Spleen (tissue), 11 donors: ENCODE measurements at regions not wholly inside any gene's neighbourhood (a gene's known extent, or its start where the extent isn't known, plus 50 kb on each side); places are given as distances from the start of the nearest gene placed in this dataset.

Experiments used
- DNase-seq: peaks from one replicate; pipeline ENCODE4 v3.0.0-alpha.2; 2020
- H3K27ac ChIP-seq, 8 donors: fragments of 200-600 bp; sonication (generic) in 7 of 8; 1 replicate in 4 of 8; 2 replicates in 4 of 8; pipeline versions ENCODE4 v1.5.0 to v1.8.0; 2016 to 2021; ENCODE audit warnings: inconsistent platforms in 4 of 8, mild to moderate bottlenecking in 4 of 8, moderate library complexity in 1 of 8
- H3K27me3 ChIP-seq, 7 donors: fragments of 200-600 bp; sonication (generic) in 6 of 7; replicated peaks in 1 of 7; 1 replicate in 4 of 7; 2 replicates in 3 of 7; pipeline versions ENCODE4 v1.5.0 to v1.8.0; 2016 to 2021; ENCODE audit warnings: inconsistent platforms in 3 of 7, mild to moderate bottlenecking in 1 of 7
- H3K36me3 ChIP-seq, 6 donors: fragments of 200-600 bp; sonication (generic) in 5 of 6; 1 replicate in 4 of 6; 2 replicates in 2 of 6; pipeline versions ENCODE4 v1.5.0 to v1.8.0; 2016 to 2021; ENCODE audit warnings: inconsistent platforms in 2 of 6
- H3K4me1 ChIP-seq, 6 donors: fragments of 200-600 bp; sonication (generic) in 5 of 6; 1 replicate in 3 of 6; 2 replicates in 3 of 6; pipeline versions ENCODE4 v1.5.0 to v1.8.0; 2016 to 2021; ENCODE audit warnings: inconsistent platforms in 3 of 6
- H3K4me3 ChIP-seq, 8 donors: fragments of 200-600 bp; sonication (generic) in 7 of 8; 1 replicate in 4 of 8; 2 replicates in 4 of 8; pipeline versions ENCODE4 v1.5.0 to v1.8.0; 2016 to 2021; ENCODE audit warnings: inconsistent platforms in 4 of 8, mild to moderate bottlenecking in 4 of 8, moderate library complexity in 2 of 8
- H3K9me3 ChIP-seq, 8 donors: fragments of 200-600 bp; sonication (generic) in 7 of 8; 1 replicate in 4 of 8; 2 replicates in 4 of 8; pipeline versions ENCODE4 v1.5.0 to v1.8.0; 2016 to 2021; ENCODE audit warnings: inconsistent platforms in 4 of 8
- POLR2A ChIP-seq, 3 donors: fragments of 450-650 bp; IDR thresholded peaks; one replicate each; pipeline ENCODE4 v1.5.1; 2017; ENCODE audit warnings: antibody characterized with exemption in 3 of 3, mild to moderate bottlenecking in 1 of 3
- POLR2AphosphoS5 ChIP-seq, 3 donors: sonication (generic); formaldehyde crosslinking; IDR thresholded peaks; one replicate each; pipeline ENCODE4 v1.5.1; 2017; ENCODE audit warnings: antibody characterized with exemption in 3 of 3
- WGBS, 5 donors: extraction: QIAGEN DNeasy Blood & Tissue Kit in 3 of 5; methylation state at CpG; one replicate each; pipeline versions ENCODE4 v1.1.5 to v1.1.7; 2013 to 2018; 5-methylcytosine and 5-hydroxymethylcytosine counted together
- intact Hi-C: fragments of 100-400 bp; cut with DNase I; formaldehyde crosslinking; loops from one replicate; pipeline ENCODE4 v1.15.0; 2023; ENCODE audit warnings: low total_unique reads
- TF ChIP-seq, protein P1 (sequence below), 11 experiments: fragments of 200-600 bp in 7 of 11; fragments of 450-650 bp in 4 of 11; sonication (generic) in 4 of 11; IDR thresholded peaks in 8 of 11; conservative IDR thresholded peaks in 3 of 11; 1 replicate in 7 of 11; 2 replicates in 4 of 11; pipeline versions ENCODE4 v1.4.0 to v1.8.0; 2016 to 2021; ENCODE audit warnings: antibody characterized with exemption in 11 of 11, inconsistent platforms in 4 of 11, mild to moderate bottlenecking in 1 of 11
- donor health status: healthy with polysubstance abuse.
- donor health status: DM: no; HTN: no; CAD: no; lungs with moderate emphysema.
- donor health status: DM: no; HTN: no; CAD: no.
- donor health status: Bipolar disorder and iron deficiency.
- donor health status: healthy.
- donor health status: DM: no; HTN: no; CAD: no.
- donor health status: DM: yes; HTN: yes; CAD: no.

DNA sequence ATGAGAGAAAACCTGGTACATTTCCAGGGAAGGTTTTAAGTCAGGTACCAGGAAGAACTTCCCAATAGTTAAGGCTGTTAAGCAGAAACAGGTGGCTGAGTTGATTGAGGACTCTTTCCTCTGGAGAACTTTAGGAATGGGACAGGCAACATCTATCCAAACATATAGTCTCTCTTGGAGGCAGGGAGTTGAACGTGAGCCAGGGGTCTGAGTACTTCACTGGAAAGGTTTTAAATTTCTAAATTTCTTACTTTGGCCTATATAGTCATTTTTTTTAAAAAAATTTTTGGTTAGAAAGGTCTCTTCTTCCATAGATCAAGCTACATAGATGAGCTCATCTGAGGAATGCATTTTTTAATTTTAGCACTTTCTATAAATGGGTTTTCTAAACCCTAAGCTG is 261.4 kb upstream of the TCF4 start:
- Histone ChIP-seq H3K9me3 (no peaks in the 10 kb centered on the region), H3K4me1 (no peaks in the 10 kb centered on the region), H3K36me3 (no peaks in the 10 kb centered on the region), H3K27ac (no peak overlapping the region), H3K4me3 (no peak overlapping the region), H3K27me3 (no peaks in the 10 kb centered on the region)
- DNase-seq: no peak
- TF ChIP-seq POLR2AphosphoS5 (IDR thresholded peaks at IDR 0.05): no peak
- TF ChIP-seq, protein P1, sequence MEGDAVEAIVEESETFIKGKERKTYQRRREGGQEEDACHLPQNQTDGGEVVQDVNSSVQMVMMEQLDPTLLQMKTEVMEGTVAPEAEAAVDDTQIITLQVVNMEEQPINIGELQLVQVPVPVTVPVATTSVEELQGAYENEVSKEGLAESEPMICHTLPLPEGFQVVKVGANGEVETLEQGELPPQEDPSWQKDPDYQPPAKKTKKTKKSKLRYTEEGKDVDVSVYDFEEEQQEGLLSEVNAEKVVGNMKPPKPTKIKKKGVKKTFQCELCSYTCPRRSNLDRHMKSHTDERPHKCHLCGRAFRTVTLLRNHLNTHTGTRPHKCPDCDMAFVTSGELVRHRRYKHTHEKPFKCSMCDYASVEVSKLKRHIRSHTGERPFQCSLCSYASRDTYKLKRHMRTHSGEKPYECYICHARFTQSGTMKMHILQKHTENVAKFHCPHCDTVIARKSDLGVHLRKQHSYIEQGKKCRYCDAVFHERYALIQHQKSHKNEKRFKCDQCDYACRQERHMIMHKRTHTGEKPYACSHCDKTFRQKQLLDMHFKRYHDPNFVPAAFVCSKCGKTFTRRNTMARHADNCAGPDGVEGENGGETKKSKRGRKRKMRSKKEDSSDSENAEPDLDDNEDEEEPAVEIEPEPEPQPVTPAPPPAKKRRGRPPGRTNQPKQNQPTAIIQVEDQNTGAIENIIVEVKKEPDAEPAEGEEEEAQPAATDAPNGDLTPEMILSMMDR (IDR thresholded peaks at IDR 0.05 in 8 of 11, conservative IDR thresholded peaks at IDR 0.05 in 3 of 11): no peak
- no peak for TF ChIP-seq POLR2A (IDR thresholded peaks at IDR 0.05)
- intact Hi-C loops: no loop called here
- 80 to 91% (median 85%) methylated on average over 1 of the region's 1 CpG for WGBS, 5 donors

GRCh38 chr18:55847960-55848359 is 260.0 kb upstream of the TCF4 start:
- no peak for TF ChIP-seq POLR2A (IDR thresholded peaks at IDR 0.05)
- TF ChIP-seq, protein P1 (IDR thresholded peaks at IDR 0.05 in 8 of 11, conservative IDR thresholded peaks at IDR 0.05 in 3 of 11): no peak
- 75 to 96% (median 93%) methylated on average over 3 of the region's 3 CpGs for WGBS, 5 donors
- Histone ChIP-seq H3K27me3 (no peaks in the 10 kb centered on the region), H3K4me3 (no peak overlapping the region), H3K4me1 (no peaks in the 10 kb centered on the region), H3K36me3 (no peaks in the 10 kb centered on the region), H3K9me3 (no peaks in the 10 kb centered on the region), H3K27ac (no peak overlapping the region)
- intact Hi-C loops: no loop called here
- no peak for DNase-seq

DNA sequence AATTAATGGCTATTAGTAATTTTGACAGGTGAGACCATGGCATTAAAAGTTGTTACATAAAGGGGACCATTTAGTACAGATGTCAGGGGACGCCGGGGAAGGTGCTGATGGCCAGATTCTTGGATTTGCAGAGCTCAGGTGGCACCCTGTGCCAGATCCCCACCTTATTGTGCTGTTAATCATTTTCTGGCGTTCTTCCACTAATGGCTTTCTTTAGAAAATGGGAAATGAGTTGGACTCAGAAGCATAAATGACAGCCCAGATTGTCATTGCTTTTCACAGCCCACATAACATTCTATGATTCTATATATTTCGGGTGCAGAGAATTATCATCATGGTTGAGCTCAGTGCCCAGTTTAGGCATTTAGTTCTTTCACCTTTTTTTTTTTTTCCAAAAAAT is 257.2 kb upstream of the TCF4 start:
- intact Hi-C loops: no loop called here
- WGBS, 5 donors: 89 to 95% (median 90%) methylated on average over 4 of the region's 4 CpGs

DNA sequence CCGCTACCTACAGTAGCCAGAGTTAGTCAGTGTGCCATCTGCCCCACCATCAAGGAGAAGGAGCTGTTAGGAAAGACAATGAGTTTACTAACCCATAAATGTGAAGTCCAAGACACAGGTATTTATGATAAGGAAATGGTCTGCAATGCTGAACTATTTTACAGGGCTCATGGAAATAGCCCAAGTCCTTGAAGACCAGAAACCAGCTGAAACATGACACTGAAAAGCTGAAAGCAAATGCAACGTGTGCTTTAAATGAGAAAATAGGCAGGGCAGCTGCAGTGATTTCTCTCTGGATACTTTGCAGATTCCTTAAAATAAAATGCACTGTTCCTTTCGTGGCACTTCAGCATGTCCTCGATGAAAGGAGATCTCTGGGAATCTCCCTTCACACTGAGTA is 256.4 kb upstream of the TCF4 start:
- no peak for DNase-seq
- H3K4me1 ChIP-seq: no peaks in the 10 kb centered on the region

More for the DNA sequence above, 257.2 kb upstream of the TCF4 start:
- Histone ChIP-seq H3K27me3 (no peaks in the 10 kb centered on the region), H3K36me3 (no peaks in the 10 kb centered on the region), H3K4me1 (no peaks in the 10 kb centered on the region), H3K9me3 (peaks cover 0 to 15% (median 12%) of the 10 kb centered on the region in 8 donors), H3K4me3 (no peak overlapping the region), H3K27ac (no peak overlapping the region)
- TF ChIP-seq, protein P1 (IDR thresholded peaks at IDR 0.05 in 8 of 11, conservative IDR thresholded peaks at IDR 0.05 in 3 of 11): no peak
- TF ChIP-seq POLR2AphosphoS5 (IDR thresholded peaks at IDR 0.05) (no peak), POLR2A (IDR thresholded peaks at IDR 0.05) (no peak)
- DNase-seq: no peak

More for the DNA sequence above, 256.4 kb upstream of the TCF4 start:
- H3K36me3 ChIP-seq: no peaks in the 10 kb centered on the region
- 58 to 76% (median 72%) methylated on average over 4 of the region's 4 CpGs for WGBS, 5 donors
- H3K27ac ChIP-seq: no peak overlapping the region
- no peak overlapping the region for H3K4me3 ChIP-seq
- H3K27me3 ChIP-seq: no peaks in the 10 kb centered on the region
- intact Hi-C loops: no loop called here
- peaks cover 0 to 19% (median 12%) of the 10 kb centered on the region in 8 donors for H3K9me3 ChIP-seq
- TF ChIP-seq POLR2AphosphoS5 (IDR thresholded peaks at IDR 0.05) (no peak), POLR2A (IDR thresholded peaks at IDR 0.05) (no peak)
- TF ChIP-seq, protein P1 (IDR thresholded peaks at IDR 0.05 in 8 of 11, conservative IDR thresholded peaks at IDR 0.05 in 3 of 11): no peak
